ENCODE measurements at regions not wholly inside any gene's neighbourhood (a gene's known extent, or its start where the extent isn't known, plus 50 kb on each side); places are given as distances from the start of the nearest gene placed in this dataset.

DNA sequence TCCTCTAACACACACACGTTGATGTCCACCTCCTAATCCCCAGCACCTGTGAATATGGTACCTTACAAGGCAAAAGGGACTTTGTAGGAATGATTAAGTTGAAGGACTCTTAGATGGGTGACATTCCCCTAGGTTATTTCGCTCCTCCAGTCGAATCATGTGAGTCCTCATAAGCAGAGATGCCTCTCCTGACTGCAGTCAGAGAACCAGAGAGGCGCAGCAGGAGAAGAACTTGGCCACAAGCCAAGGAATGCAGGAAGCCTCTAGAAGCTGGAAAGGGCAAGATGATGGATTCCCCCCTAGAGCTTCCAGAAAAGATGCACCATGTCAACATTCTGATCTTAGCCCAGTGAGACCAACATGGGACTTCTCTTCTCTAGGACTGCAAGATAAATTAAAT, 133.1 kb upstream of the PTPRT start:
- H3K4me3 ChIP-seq (ENCODE audit: low read depth, low read length), result no peak overlapping the region
- TF ChIP-seq, protein P1, sequence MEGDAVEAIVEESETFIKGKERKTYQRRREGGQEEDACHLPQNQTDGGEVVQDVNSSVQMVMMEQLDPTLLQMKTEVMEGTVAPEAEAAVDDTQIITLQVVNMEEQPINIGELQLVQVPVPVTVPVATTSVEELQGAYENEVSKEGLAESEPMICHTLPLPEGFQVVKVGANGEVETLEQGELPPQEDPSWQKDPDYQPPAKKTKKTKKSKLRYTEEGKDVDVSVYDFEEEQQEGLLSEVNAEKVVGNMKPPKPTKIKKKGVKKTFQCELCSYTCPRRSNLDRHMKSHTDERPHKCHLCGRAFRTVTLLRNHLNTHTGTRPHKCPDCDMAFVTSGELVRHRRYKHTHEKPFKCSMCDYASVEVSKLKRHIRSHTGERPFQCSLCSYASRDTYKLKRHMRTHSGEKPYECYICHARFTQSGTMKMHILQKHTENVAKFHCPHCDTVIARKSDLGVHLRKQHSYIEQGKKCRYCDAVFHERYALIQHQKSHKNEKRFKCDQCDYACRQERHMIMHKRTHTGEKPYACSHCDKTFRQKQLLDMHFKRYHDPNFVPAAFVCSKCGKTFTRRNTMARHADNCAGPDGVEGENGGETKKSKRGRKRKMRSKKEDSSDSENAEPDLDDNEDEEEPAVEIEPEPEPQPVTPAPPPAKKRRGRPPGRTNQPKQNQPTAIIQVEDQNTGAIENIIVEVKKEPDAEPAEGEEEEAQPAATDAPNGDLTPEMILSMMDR (IDR thresholded peaks at IDR 0.05; ENCODE audit: low read depth, low read length, missing control alignments), result no peak
- no peak for DNase-seq (ENCODE audit: low read depth)
- in situ Hi-C loops (cut with HindIII; ENCODE audit: low sequenced_read_pairs), result no loop called here

DNA sequence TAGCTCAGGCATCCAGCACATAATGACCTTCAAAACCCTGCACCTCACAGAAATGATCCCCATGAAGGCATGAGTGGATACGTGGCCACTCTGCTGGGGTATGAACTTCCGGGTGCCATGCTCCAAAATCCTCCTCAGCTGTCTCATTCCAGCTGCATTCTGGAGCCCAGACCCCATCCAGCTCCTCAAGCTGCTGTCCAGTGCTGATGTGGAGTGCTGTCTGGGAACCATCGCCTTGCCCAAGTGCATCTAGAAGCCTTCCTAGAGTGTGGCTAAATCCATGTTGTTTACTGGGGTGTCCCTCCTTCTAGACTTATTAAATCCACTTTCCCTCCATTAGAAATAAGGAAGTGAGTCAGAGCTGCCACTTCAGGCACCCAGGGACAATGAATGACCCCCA, 130.8 kb upstream of the PTPRT start:
- no peak for DNase-seq (ENCODE audit: low read depth)
- in situ Hi-C loops (cut with HindIII; ENCODE audit: low sequenced_read_pairs), result no loop called here
- TF ChIP-seq, protein P1 (IDR thresholded peaks at IDR 0.05; ENCODE audit: low read depth, low read length, missing control alignments), result no peak
- H3K4me3 ChIP-seq (ENCODE audit: low read depth, low read length), result no peak overlapping the region

DNA sequence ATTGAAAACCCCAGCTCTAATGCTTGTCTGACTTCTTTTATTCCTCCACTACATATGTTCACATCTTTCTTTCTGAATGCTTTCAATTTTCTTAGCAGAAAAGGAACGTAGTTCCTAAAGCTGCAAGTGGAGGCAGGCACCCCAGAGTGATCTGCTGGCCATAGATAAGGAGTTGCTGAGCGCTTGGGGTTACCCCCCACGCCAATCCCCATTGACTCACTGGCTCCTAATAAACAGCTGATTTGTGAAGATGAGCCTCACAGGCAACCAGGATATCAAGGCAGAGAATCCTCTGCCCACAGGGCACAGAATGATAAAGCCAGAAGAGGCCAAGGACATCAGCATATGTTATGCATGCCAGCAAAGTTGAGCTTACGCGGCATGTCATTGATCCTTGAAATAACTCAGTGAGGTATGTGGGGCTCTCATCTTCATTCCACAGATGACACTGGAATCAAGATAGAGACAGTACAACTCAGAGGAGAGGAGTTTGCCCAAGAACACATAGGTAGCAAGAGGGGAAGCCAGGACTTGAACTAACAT, 129.1 kb upstream of the PTPRT start:
- H3K4me3 ChIP-seq (ENCODE audit: low read depth, low read length), result no peak overlapping the region
- DNase-seq (ENCODE audit: low read depth), result no peak
- in situ Hi-C loops (cut with HindIII; ENCODE audit: low sequenced_read_pairs), result no loop called here
- TF ChIP-seq, protein P1 (IDR thresholded peaks at IDR 0.05; ENCODE audit: low read depth, low read length, missing control alignments), result no peak

DNA sequence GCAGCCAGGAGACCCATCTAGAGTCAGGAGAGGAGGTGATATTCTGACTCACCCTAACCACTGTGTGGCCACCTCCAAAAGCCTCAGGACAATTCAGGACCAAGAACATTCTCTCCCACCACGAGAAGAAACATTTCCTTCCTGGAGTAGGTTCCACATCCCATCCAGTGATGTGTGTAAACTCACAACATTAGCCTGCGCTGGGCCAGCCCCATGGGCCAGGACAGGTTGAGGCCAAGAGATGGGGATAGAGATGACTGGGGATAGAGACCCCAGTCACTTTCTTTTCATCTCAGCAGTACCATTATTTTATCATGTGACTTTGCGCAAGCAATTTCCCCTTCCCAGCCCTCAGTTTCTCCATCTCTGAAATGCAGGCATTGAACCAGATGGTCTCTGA, 126.6 kb upstream of the PTPRT start:
- in situ Hi-C loops (cut with HindIII; ENCODE audit: low sequenced_read_pairs), result no loop called here
- no peak overlapping the region for H3K4me3 ChIP-seq (ENCODE audit: low read depth, low read length)
- TF ChIP-seq, protein P1 (IDR thresholded peaks at IDR 0.05; ENCODE audit: low read depth, low read length, missing control alignments), result no peak
- DNase-seq (ENCODE audit: low read depth), result no peak

DNA sequence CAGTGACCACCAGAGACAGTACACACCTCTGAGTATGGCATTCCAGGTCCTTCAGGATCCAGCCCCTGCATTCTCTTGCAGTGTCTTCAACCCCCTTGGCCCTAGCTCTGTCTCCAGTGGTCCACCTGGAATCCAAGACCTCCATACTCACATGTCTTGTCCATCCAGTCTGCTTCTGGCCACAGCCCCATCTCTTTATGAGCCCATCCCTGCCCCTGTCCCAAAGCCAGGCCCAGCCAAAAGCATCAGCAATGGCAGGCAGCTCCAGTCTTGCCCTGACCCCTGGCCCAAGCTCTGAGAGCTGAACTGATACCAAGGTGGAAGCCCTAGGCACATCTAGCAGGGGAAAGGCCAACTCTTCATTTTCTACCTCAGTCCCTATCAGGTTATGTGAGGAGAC, 119.6 kb upstream of the PTPRT start:
- DNase-seq (ENCODE audit: low read depth), result no peak
- no peak overlapping the region for H3K4me3 ChIP-seq (ENCODE audit: low read depth, low read length)
- in situ Hi-C loops (cut with HindIII; ENCODE audit: low sequenced_read_pairs), result no loop called here
- TF ChIP-seq, protein P1 (IDR thresholded peaks at IDR 0.05; ENCODE audit: low read depth, low read length, missing control alignments), result no peak

DNA sequence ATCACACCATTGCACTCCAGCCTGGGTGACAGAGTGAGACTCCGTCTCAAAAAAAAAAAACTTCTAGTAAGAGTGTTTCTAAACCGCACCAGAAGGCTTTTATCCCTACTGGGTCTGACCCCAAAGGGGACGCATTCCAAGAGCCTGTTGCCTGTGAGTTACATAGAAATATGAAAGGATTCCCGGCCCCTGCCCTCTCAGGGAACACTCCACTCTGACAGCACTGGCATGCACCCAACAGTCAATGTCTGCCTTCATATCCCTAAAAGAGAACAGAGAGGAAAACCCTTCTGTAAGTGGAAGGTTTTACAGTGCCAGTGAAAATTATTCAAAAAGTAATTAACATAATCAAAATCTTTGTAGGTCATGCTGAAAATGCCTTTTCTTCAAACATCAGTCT, 117.1 kb upstream of the PTPRT start:
- TF ChIP-seq, protein P1 (IDR thresholded peaks at IDR 0.05; ENCODE audit: low read depth, low read length, missing control alignments), result no peak
- in situ Hi-C loops (cut with HindIII; ENCODE audit: low sequenced_read_pairs), result no loop called here
- no peak for DNase-seq (ENCODE audit: low read depth)
- no peak overlapping the region for H3K4me3 ChIP-seq (ENCODE audit: low read depth, low read length)

DNA sequence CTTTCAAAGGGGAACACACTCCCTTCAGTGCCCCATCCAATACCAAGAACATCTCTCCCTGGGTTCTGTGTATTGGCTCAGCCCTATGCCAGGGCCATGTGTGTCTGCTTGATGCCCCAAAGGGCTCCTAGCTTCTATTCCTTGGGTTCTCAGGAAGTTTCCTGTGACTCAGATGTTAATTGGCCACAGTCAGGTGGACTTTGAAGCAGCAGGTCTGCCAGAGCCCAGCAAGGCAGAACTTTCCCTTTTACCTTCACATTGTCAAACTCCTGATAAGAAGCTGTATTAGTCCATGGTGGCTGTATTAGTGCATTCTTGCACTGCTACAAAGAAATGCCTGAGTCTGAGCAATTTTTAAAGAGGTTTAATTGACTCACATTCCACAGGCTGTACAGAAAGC, 116.0 kb upstream of the PTPRT start:
- TF ChIP-seq, protein P1 (IDR thresholded peaks at IDR 0.05; ENCODE audit: low read depth, low read length, missing control alignments), result no peak
- in situ Hi-C loops (cut with HindIII; ENCODE audit: low sequenced_read_pairs), result no loop called here
- DNase-seq (ENCODE audit: low read depth), result no peak
- no peak overlapping the region for H3K4me3 ChIP-seq (ENCODE audit: low read depth, low read length)

All from astrocyte of the cerebellum (primary cell).